Stomach (tissue), 8 donors: ENCODE measurements at regions not wholly inside any gene's neighbourhood (a gene's known extent, or its start where the extent isn't known, plus 50 kb on each side); places are given as distances from the start of the nearest gene placed in this dataset.

Experiments
- DNase-seq, 2 donors: peaks; one replicate each; pipeline versions ENCODE4 v3.0.0 to v3.0.0-alpha.2; 2013 to 2019
- H3K27ac ChIP-seq, 5 donors: fragments of 200-600 bp in 4 of 5; sonication (generic) in 4 of 5; one replicate each; pipeline ENCODE4 v1.5.1; 2013 to 2019; ENCODE audit warnings: mild to moderate bottlenecking in 1 of 5, moderate library complexity in 1 of 5
- H3K27me3 ChIP-seq, 3 donors: fragments of 200-600 bp; sonication (generic); one replicate each; pipeline ENCODE4 v1.5.1; 2017 to 2019; ENCODE audit warnings: mixed run types in 1 of 3
- H3K36me3 ChIP-seq, 4 donors: fragments of 200-600 bp; sonication (generic); 1 replicate in 3 of 4; 2 replicates in 1 of 4; pipeline ENCODE4 v1.5.1; 2016 to 2019
- H3K4me1 ChIP-seq, 4 donors: fragments of 200-600 bp; sonication (generic); one replicate each; pipeline ENCODE4 v1.5.1; 2016 to 2019
- H3K4me3 ChIP-seq, 4 donors: fragments of 200-600 bp; sonication (generic) in 3 of 4; one replicate each; pipeline ENCODE4 v1.5.1; 2016 to 2019; ENCODE audit warnings: mild to moderate bottlenecking in 1 of 4
- H3K9me3 ChIP-seq, 4 donors: fragments of 200-600 bp; sonication (generic); one replicate each; pipeline ENCODE4 v1.5.1; 2016 to 2019
- EP300 ChIP-seq: sonication (generic); formaldehyde crosslinking; IDR thresholded peaks from one replicate; pipeline ENCODE4 v1.6.1; 2017; ENCODE audit warnings: antibody characterized with exemption
- POLR2A ChIP-seq, 4 donors: fragments of 450-650 bp; IDR thresholded peaks; one replicate each; pipeline ENCODE4 v1.6.1; 2016; ENCODE audit warnings: antibody characterized with exemption in 4 of 4, control low read depth in 2 of 4, mild to moderate bottlenecking in 1 of 4, moderate library complexity in 1 of 4
- POLR2AphosphoS5 ChIP-seq, 3 donors: sonication (generic); formaldehyde crosslinking; IDR thresholded peaks; one replicate each; pipeline ENCODE4 v1.6.1; 2016; ENCODE audit warnings: antibody characterized with exemption in 3 of 3
- WGBS, 5 donors: extraction: QIAGEN DNeasy Blood & Tissue Kit in 3 of 5; methylation state at CpG; one replicate each; pipeline versions ENCODE4 v1.1.5 to v1.1.7; 2013 to 2018; 5-methylcytosine and 5-hydroxymethylcytosine counted together
- intact Hi-C: fragments of 100-400 bp; cut with DNase I; formaldehyde crosslinking; loops from one replicate; pipeline ENCODE4 v1.15.1; 2023; ENCODE audit warnings: low total_unique reads
- TF ChIP-seq, protein P1 (sequence below), 7 experiments: fragments of 450-650 bp in 4 of 7; fragments of 200-600 bp in 3 of 7; sonication (generic) in 3 of 7; IDR thresholded peaks; one replicate each; pipeline ENCODE4 v1.5.1; 2016 to 2019; ENCODE audit warnings: antibody characterized with exemption in 7 of 7, control low read depth in 2 of 7, mild to moderate bottlenecking in 1 of 7
- donor health status: healthy with polysubstance abuse.
- donor health status: Bipolar disorder and iron deficiency.
- donor health status: healthy.

DNA sequence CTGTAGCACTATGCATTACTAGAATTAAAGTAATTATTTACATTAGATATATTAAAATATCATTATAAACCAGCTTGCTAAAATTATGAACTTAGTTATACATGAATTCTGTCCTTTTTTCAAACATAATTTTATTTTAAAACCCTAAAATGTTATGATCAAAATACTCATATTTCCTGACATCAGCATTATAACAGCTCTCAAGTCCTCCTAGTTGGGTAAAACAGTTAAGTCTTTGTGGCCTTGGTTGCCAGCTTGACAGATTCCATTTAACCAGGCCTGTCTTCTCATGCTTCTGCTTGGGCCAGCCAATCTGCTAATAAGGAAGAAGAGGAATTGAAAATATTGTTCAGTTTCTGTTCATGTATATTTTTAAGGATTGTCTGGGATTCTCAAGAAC is 147.9 kb upstream of the SLC35B3 start:
- H3K4me3 ChIP-seq: no peak overlapping the region
- peaks cover 0 to 9% (median 0%) of the 10 kb centered on the region in 4 donors for H3K9me3 ChIP-seq
- TF ChIP-seq POLR2A (IDR thresholded peaks at IDR 0.05): no peak
- TF ChIP-seq, protein P1, sequence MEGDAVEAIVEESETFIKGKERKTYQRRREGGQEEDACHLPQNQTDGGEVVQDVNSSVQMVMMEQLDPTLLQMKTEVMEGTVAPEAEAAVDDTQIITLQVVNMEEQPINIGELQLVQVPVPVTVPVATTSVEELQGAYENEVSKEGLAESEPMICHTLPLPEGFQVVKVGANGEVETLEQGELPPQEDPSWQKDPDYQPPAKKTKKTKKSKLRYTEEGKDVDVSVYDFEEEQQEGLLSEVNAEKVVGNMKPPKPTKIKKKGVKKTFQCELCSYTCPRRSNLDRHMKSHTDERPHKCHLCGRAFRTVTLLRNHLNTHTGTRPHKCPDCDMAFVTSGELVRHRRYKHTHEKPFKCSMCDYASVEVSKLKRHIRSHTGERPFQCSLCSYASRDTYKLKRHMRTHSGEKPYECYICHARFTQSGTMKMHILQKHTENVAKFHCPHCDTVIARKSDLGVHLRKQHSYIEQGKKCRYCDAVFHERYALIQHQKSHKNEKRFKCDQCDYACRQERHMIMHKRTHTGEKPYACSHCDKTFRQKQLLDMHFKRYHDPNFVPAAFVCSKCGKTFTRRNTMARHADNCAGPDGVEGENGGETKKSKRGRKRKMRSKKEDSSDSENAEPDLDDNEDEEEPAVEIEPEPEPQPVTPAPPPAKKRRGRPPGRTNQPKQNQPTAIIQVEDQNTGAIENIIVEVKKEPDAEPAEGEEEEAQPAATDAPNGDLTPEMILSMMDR (IDR thresholded peaks at IDR 0.05): no peak
- TF ChIP-seq POLR2AphosphoS5 (IDR thresholded peaks at IDR 0.05): no peak
- no peak for TF ChIP-seq EP300
- no peaks in the 10 kb centered on the region for H3K36me3 ChIP-seq
- no peak for DNase-seq
- intact Hi-C loops: no loop called here
- H3K4me1 ChIP-seq: no peaks in the 10 kb centered on the region
- no peaks in the 10 kb centered on the region for H3K27me3 ChIP-seq
- H3K27ac ChIP-seq: no peak overlapping the region

DNA sequence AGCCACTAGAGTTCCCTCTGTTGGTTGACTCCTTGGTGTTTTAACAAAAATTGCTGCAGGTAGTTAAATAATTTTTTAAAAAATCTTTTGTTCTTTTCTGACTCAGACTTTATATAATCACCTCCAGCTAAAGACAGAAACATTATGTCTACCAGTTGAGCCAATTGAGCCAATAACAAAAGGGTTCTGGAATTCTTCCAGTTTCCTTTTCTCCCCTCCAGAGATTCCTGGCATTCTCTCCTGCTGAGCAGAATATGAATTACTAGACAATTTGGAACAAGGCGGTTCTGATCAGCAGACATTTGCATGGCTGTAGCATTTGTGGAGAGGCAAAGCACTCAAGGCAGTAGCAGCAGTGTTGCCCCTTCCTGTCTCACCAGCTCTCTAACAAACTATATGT is 144.0 kb upstream of the SLC35B3 start:
- no peak for DNase-seq
- Histone ChIP-seq H3K36me3 (no peaks in the 10 kb centered on the region), H3K4me1 (no peaks in the 10 kb centered on the region), H3K27ac (no peak overlapping the region), H3K9me3 (no peaks in the 10 kb centered on the region), H3K27me3 (no peaks in the 10 kb centered on the region), H3K4me3 (no peak overlapping the region)
- no peak for TF ChIP-seq POLR2AphosphoS5 (IDR thresholded peaks at IDR 0.05)
- TF ChIP-seq, protein P1 (IDR thresholded peaks at IDR 0.05): no peak
- TF ChIP-seq EP300: no peak
- TF ChIP-seq POLR2A (IDR thresholded peaks at IDR 0.05): no peak
- intact Hi-C loops: no loop called here
- WGBS, 5 donors: 56 to 78% (median 73%) methylated on average over 1 of the region's 1 CpG

GRCh38 chr6:8578006-8578405 is 142.7 kb upstream of the SLC35B3 start:
- TF ChIP-seq POLR2A (IDR thresholded peaks at IDR 0.05): no peak
- TF ChIP-seq EP300: no peak
- TF ChIP-seq POLR2AphosphoS5 (IDR thresholded peaks at IDR 0.05): no peak
- TF ChIP-seq, protein P1 (IDR thresholded peaks at IDR 0.05): no peak
- H3K4me1 ChIP-seq: no peaks in the 10 kb centered on the region
- H3K4me3 ChIP-seq: no peak overlapping the region
- intact Hi-C loops: no loop called here
- H3K27ac ChIP-seq: no peak overlapping the region
- H3K36me3 ChIP-seq: no peaks in the 10 kb centered on the region
- no peak for DNase-seq
- no peaks in the 10 kb centered on the region for H3K27me3 ChIP-seq
- 34 to 52% (median 42%) methylated on average over 1 of the region's 1 CpG for WGBS, 5 donors
- H3K9me3 ChIP-seq: no peaks in the 10 kb centered on the region

GRCh38 chr6:8574749-8575468 is 139.6 kb upstream of the SLC35B3 start:
- WGBS, 5 donors: 81 to 90% (median 88%) methylated on average over 6 of the region's 6 CpGs
- Histone ChIP-seq H3K4me3 (no peak overlapping the region), H3K27ac (no peak overlapping the region), H3K4me1 (no peaks in the 10 kb centered on the region), H3K27me3 (no peaks in the 10 kb centered on the region), H3K36me3 (no peaks in the 10 kb centered on the region), H3K9me3 (no peaks in the 10 kb centered on the region)
- DNase-seq: no peak
- TF ChIP-seq POLR2A (IDR thresholded peaks at IDR 0.05) (no peak), EP300 (no peak), POLR2AphosphoS5 (IDR thresholded peaks at IDR 0.05) (no peak)
- TF ChIP-seq, protein P1 (IDR thresholded peaks at IDR 0.05): no peak
- intact Hi-C loops: no loop called here
